ENCODE measurements at regions not wholly inside any gene's neighbourhood (a gene's known extent, or its start where the extent isn't known, plus 50 kb on each side); places are given as distances from the start of the nearest gene placed in this dataset.
"Not testable (repeated sequence)": the region's sequence is repeated elsewhere in the genome, so short reads cannot be mapped to it uniquely, and the experiment has no call there.

DNA sequence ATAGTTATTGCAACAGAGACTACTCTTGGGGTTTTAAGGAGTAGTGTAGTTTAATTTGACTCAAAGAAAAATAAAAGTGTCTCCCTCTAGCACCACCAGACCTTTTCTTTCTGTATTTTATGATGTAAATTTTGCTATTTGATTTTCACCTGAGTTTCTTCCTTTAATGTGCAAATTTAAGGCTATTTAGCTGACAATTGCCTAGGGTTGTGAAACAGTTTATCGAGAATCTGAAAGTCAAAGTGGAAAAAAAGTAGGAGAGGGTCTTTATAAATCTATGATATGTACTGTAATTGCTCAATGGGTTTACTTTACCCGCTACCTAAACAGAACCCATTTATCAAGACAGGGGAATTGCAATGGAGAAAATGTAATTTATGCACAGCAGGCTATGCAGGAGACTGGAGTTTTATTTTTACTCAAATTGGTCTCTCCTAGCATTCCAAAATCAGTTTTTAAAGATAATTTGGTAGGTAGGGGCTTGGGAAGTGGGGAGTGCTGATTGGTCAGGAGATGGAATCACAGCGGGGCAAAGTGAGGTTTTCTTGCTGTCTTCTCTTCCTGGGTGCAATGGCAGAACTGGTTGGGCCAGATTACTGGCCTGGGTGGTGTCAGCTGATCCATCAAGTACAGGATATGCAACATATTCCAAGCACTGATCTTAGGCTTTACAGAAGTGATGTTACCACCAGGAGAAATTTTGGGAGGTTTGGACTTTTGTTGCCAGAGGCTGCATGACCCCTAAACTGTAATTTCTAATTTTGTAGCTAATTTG lies 228.6 kb upstream of the TACR3 start:
- H3K9me3 ChIP-seq (ENCODE audit: control insufficient read depth, low read depth, low read length) = no peaks in the 10 kb centered on the region
- H4K20me1 ChIP-seq (ENCODE audit: control insufficient read depth, extremely low read depth, insufficient read depth, low read length) = no peaks in the 10 kb centered on the region
- no peak for TF ChIP-seq EZH2 (IDR thresholded peaks at IDR 0.05; ENCODE audit: low read length)
- DNase-seq (ENCODE audit: low read depth, low spot score) (no peak), FAIRE-seq (no peak)
- no peaks in the 10 kb centered on the region for H3K36me3 ChIP-seq (ENCODE audit: control insufficient read depth in 2 of 2, extremely low read depth in 1 of 2, insufficient read depth in 2 of 2, low read length in 2 of 2)
- no peak overlapping the region for H3K27ac ChIP-seq (ENCODE audit: control insufficient read depth, insufficient read depth, low read length)
- peak overlapping the region; percentile 19 for H2AFZ ChIP-seq (ENCODE audit: control insufficient read depth, low read length)
- H3K4me1 ChIP-seq (ENCODE audit: control insufficient read depth, extremely low read depth, insufficient read depth, low read length) = peaks cover 3% of the 10 kb centered on the region
- H3K9me1 ChIP-seq (ENCODE audit: control insufficient read depth, extremely low read depth, insufficient read depth, low read length) = no peaks in the 10 kb centered on the region
- H3K27me3 ChIP-seq (ENCODE audit: control insufficient read depth, extremely low read depth, insufficient read depth, low read length) = no peaks in the 10 kb centered on the region
- dilution Hi-C loops (cut with MboI; ENCODE audit: extremely low pct_ligation_motif_present, low sequenced_read_pairs) = no loop called here
- H3K4me3 ChIP-seq (ENCODE audit: control insufficient read depth in 2 of 3, extremely low read depth in 1 of 3, insufficient read depth in 2 of 3, low read depth in 1 of 3, low read length in 3 of 3) = no peak overlapping the region
- H3K4me2 ChIP-seq (ENCODE audit: control insufficient read depth, extremely low read depth, insufficient read depth, low read depth, low read length) = no peak overlapping the region
- no peak overlapping the region for H3K9ac ChIP-seq (ENCODE audit: control insufficient read depth, extremely low read depth, insufficient read depth, low read length)
- H3K79me2 ChIP-seq (ENCODE audit: control insufficient read depth, insufficient read depth, low read length) = no peaks in the 10 kb centered on the region

DNA sequence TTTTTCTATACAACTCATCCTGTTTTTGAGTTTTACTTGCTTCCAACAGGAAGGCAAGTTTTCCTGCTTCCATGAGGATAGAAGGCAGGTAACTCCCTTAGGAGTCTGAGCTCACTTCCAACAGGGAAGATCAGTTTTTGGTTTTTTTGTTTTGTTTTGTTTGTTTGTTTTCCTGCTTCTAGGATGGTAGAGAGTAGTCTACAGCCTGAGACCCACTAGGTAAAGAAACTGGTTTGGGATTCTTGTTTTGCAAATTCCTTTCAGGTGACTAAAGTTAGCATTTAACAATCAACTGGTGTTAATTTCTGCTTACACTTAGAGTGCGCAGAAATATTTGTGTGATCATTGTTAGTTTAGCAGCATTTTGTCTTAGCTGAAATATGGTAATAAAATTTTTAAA lies 227.8 kb upstream of the TACR3 start:
- no peaks in the 10 kb centered on the region for H3K9me1 ChIP-seq (ENCODE audit: control insufficient read depth, extremely low read depth, insufficient read depth, low read length)
- no peak overlapping the region for H2AFZ ChIP-seq (ENCODE audit: control insufficient read depth, low read length)
- TF ChIP-seq, protein P1, sequence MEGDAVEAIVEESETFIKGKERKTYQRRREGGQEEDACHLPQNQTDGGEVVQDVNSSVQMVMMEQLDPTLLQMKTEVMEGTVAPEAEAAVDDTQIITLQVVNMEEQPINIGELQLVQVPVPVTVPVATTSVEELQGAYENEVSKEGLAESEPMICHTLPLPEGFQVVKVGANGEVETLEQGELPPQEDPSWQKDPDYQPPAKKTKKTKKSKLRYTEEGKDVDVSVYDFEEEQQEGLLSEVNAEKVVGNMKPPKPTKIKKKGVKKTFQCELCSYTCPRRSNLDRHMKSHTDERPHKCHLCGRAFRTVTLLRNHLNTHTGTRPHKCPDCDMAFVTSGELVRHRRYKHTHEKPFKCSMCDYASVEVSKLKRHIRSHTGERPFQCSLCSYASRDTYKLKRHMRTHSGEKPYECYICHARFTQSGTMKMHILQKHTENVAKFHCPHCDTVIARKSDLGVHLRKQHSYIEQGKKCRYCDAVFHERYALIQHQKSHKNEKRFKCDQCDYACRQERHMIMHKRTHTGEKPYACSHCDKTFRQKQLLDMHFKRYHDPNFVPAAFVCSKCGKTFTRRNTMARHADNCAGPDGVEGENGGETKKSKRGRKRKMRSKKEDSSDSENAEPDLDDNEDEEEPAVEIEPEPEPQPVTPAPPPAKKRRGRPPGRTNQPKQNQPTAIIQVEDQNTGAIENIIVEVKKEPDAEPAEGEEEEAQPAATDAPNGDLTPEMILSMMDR (optimal IDR thresholded peaks at IDR 0.05 in 1 of 3, IDR thresholded peaks at IDR 0.05 in 1 of 3, conservative IDR thresholded peaks at IDR 0.05 in 1 of 3; ENCODE audit: extremely low read depth in 1 of 3, insufficient read depth in 2 of 3, low read length in 3 of 3) = no peak
- no peak for TF ChIP-seq EZH2 (IDR thresholded peaks at IDR 0.05; ENCODE audit: low read length)
- no peaks in the 10 kb centered on the region for H3K79me2 ChIP-seq (ENCODE audit: control insufficient read depth, insufficient read depth, low read length)
- peaks cover 3% of the 10 kb centered on the region for H3K4me1 ChIP-seq (ENCODE audit: control insufficient read depth, extremely low read depth, insufficient read depth, low read length)
- dilution Hi-C loops (cut with MboI; ENCODE audit: extremely low pct_ligation_motif_present, low sequenced_read_pairs) = no loop called here
- no peak overlapping the region for H3K27ac ChIP-seq (ENCODE audit: control insufficient read depth, insufficient read depth, low read length)
- H3K36me3 ChIP-seq (ENCODE audit: control insufficient read depth in 2 of 2, extremely low read depth in 1 of 2, insufficient read depth in 2 of 2, low read length in 2 of 2) = no peaks in the 10 kb centered on the region
- no peaks in the 10 kb centered on the region for H3K9me3 ChIP-seq (ENCODE audit: control insufficient read depth, low read depth, low read length)
- no peak for FAIRE-seq
- no peaks in the 10 kb centered on the region for H3K27me3 ChIP-seq (ENCODE audit: control insufficient read depth, extremely low read depth, insufficient read depth, low read length)
- H3K9ac ChIP-seq (ENCODE audit: control insufficient read depth, extremely low read depth, insufficient read depth, low read length) = no peak overlapping the region
- no peak overlapping the region for H3K4me2 ChIP-seq (ENCODE audit: control insufficient read depth, extremely low read depth, insufficient read depth, low read depth, low read length)
- no peaks in the 10 kb centered on the region for H4K20me1 ChIP-seq (ENCODE audit: control insufficient read depth, extremely low read depth, insufficient read depth, low read length)
- H3K4me3 ChIP-seq (ENCODE audit: control insufficient read depth in 2 of 3, extremely low read depth in 1 of 3, insufficient read depth in 2 of 3, low read depth in 1 of 3, low read length in 3 of 3) = no peak overlapping the region
- DNase-seq (ENCODE audit: low read depth, low spot score) = no peak

DNA sequence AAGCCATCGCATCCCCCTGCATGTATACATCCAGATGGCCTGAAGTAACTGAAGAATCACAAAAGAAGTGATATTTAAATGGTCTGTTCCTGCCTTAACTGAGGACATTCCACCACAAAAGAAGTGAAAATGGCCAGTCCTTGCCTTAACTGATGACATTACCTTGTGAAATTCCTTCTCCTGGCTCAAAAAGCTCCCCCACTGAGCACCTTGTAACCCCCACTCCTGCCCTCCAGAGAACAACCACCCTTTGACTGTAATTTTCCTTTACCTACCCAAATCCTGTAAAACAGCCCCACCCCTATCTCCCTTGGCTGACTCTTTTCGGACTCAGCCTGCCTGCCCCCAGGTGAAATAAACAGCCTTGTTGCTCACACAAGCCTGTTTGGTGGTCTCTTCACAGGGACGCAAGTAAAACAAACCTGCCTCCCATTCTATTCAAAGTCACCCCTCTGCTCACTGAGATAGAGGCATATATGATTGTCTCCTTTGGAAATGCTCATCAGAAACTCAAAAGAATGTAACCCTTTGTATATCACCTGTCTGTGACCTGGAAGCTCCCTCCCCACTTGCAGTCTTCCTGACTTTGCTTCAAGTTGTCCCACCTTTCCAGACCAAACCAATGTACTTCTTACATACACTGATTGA lies 227.0 kb upstream of the TACR3 start:
- H3K27me3 ChIP-seq (ENCODE audit: control insufficient read depth, extremely low read depth, insufficient read depth, low read length); dilution Hi-C loops (cut with MboI; ENCODE audit: extremely low pct_ligation_motif_present, low sequenced_read_pairs); DNase-seq (ENCODE audit: low read depth, low spot score); H3K36me3 ChIP-seq (ENCODE audit: control insufficient read depth in 2 of 2, extremely low read depth in 1 of 2, insufficient read depth in 2 of 2, low read length in 2 of 2); FAIRE-seq; H4K20me1 ChIP-seq (ENCODE audit: control insufficient read depth, extremely low read depth, insufficient read depth, low read length); H2AFZ ChIP-seq (ENCODE audit: control insufficient read depth, low read length); H3K9ac ChIP-seq (ENCODE audit: control insufficient read depth, extremely low read depth, insufficient read depth, low read length); H3K9me3 ChIP-seq (ENCODE audit: control insufficient read depth, low read depth, low read length); H3K9me1 ChIP-seq (ENCODE audit: control insufficient read depth, extremely low read depth, insufficient read depth, low read length); H3K4me1 ChIP-seq (ENCODE audit: control insufficient read depth, extremely low read depth, insufficient read depth, low read length); H3K79me2 ChIP-seq (ENCODE audit: control insufficient read depth, insufficient read depth, low read length); H3K27ac ChIP-seq (ENCODE audit: control insufficient read depth, insufficient read depth, low read length); H3K4me3 ChIP-seq (ENCODE audit: control insufficient read depth in 2 of 3, extremely low read depth in 1 of 3, insufficient read depth in 2 of 3, low read depth in 1 of 3, low read length in 3 of 3); H3K4me2 ChIP-seq (ENCODE audit: control insufficient read depth, extremely low read depth, insufficient read depth, low read depth, low read length): not testable (repeated sequence)
